KG1 (cell line): ENCODE measurements at regions not wholly inside any gene's neighbourhood (a gene's known extent, or its start where the extent isn't known, plus 50 kb on each side); places are given as distances from the start of the nearest gene placed in this dataset.

Experiments
- DNase-seq: peaks from one replicate; lab custom pipeline; 2025; lab: John Stamatoyannopoulos, UW

- DNase-seq: no peak
Measured at GRCh38 chr4:163762741-163763140, 268.3 kb downstream of the TMA16 start.

DNA sequence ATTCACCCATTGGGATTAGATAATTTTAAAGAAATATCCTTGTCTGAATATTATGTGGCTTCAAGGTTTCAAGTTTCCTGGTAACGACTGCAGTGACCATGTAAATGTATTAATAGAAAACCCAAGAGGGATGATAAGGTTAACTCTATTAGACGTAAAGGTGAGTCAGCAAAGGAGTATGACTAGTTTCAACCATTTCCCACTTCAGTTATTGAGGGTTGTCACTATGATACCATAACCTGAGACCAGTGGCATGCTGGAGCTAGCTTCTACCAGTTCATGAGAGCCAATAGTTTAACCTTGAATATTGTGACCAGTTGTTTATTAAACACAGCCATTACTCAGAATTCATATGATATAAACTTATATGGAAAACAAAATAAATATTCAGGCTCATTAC, 270.1 kb downstream of the TMA16 start:
- DNase-seq: no peak

- DNase-seq: no peak
Measured at GRCh38 chr4:163768014-163768413, 273.5 kb downstream of the TMA16 start.

GRCh38 chr4:163772238-163772637, 277.7 kb downstream of the TMA16 start:
- DNase-seq: no peak

- DNase-seq: no peak
Measured at GRCh38 chr4:163773940-163774339, 279.4 kb downstream of the TMA16 start.

DNA sequence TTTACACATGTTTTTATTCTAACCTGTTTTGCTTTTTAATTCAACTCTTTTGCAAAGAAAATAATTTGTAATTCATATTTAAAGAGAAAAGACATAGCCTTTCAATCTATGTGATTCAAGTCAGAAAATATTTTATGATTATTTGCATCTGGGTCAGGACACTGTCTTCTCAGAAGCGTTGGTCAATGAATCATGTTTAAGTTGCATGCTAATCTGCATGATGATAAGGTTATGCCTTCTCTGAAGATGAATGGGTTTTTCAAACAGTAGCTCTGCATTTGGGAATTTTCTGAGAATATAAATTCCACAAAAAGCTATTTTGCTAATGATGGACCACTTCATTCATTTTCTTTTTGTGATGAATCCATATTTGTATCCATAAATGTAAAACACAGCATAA, 282.5 kb downstream of the TMA16 start:
- no peak for DNase-seq

DNA sequence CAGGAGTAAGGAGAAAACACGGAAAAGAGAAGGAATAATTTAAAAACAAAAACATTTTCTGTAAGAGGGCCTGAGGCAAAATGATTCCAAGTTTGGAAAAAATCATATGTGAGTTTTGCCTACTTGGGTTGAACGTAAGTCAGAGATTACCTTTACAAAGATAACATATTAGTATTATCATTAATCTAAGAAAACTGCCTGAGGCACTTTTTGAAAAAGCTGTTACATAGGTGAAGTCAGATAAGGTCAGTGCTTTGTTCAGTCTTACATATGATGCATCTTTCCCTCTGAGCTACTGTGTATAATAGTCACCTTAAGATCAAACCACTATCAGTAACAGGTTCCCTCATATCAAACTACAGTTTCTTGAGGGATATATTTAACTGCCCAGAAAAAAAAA, 287.2 kb downstream of the TMA16 start:
- no peak for DNase-seq

DNA sequence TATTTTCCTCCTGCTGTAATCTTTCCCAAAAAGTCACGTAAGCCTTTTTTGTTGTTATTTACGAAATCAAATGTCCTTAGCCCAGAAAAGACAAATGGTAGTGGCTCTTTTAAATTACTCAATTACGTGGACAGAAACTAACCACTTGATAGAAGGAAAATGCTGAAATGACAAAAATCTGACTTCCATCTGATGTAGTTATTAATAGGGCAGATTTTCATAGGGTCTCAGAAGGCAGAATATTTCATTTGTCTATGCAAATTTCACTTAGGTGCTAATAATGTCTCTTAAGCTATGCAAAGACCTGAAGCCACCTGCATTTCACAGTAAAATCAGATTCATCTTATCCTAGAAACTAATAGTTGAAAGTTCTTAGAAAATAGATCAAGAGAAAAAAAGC, 295.7 kb downstream of the TMA16 start:
- no peak for DNase-seq

DNA sequence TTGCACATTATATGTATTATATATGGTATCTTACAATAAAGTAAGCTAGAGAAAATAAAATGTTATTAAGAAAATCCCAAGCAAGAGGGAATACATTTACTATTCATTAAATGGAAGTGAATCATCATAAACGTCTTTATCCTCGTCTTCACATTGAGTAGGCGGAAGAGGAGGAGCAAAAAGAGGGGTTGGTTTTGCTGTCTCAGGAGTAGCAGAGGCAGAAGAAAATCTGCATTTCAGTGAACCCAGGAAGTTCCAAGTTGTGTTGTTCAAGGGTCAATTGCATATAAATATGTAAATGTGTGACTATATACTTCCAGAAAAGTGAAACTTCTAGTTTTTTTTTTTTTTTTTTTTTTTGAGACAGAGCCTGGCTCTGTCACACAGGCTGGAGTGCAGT, 301.4 kb downstream of the TMA16 start:
- DNase-seq: no peak

- DNase-seq: no peak
Measured at GRCh38 chr4:163804001-163804400, 309.5 kb downstream of the TMA16 start.

DNA sequence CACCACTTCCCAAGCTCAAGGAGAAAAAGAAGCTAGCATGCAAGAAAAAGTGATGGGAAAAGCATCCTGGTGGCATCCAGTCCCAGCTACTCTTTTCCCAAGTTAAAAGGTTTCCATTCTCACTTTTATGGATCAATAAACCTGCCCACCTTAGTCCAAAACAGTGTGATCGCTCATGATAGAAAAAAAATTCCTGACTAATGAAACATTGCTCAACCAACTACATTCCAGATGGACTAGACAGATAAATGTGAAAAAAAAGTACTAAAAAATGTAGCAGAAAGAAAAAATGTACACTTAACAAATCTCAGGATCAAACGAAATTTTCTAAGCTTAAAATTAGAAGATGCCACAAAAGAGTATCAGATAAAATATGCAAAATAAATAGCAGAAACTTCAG, 312.2 kb downstream of the TMA16 start:
- DNase-seq: no peak

- no peak for DNase-seq
Measured at GRCh38 chr4:163808011-163808410, 313.5 kb downstream of the TMA16 start.

GRCh38 chr4:163810755-163811154, 316.3 kb downstream of the TMA16 start:
- DNase-seq: no peak

- no peak for DNase-seq
Measured at GRCh38 chr4:163815776-163816175, 321.3 kb downstream of the TMA16 start.

- no peak for DNase-seq
Measured at GRCh38 chr4:163816494-163816893, 322.0 kb downstream of the TMA16 start.

DNA sequence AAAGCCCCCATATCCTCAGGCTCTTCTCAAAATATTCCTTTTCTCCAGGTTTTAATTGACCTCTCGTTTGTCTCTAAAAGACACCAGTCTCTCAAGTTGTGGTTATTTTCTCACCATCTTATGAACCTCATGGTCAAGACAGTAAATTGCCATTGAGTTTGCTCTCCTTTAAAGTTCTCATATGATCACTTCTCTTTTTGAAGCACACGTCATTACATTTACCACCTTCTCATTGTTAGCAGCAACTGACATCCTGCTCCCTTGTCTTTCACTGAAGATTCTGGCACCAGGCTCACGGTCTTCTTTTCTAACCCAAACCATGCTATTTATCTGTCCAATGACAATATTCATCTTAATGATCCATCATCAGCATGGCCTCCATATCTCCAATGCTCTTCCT, 324.2 kb downstream of the TMA16 start:
- no peak for DNase-seq

DNA sequence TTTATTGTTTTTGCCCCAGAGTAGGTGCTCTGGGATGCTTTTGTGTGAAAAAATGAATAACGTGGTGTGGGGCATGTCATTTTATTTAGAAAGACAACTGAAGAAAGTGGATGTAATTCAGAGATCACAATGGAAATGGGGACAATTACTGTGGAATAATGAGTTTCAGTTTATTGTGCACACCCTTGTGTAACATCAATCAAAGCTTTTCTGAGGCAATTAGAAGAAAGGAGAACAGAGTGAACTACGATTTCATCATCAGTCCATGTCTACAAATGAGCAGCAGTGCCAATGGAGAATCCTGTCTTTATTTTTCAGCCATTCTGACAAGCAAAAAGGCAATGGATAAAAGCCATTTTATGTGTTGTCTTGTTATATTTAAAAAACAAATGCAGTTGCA, 339.2 kb downstream of the TMA16 start:
- no peak for DNase-seq

DNA sequence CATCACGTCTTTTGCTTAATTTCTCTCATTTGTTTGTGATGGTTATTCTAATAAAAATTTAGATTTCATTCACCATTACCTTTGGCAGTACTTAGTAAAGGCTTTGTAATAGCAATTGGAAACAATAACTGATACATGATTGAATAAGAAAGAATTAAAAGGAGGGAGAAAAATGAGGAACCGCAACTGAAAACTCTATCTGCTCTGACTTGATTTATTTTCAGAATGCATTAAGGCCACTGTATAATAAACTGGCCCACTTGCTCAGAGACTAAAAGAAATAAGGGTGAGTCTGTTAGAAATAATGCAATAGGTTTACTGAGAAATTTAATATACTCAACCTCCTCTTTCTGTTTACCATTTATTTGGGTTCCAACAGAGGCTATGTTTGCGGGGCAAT, 351.5 kb downstream of the TMA16 start:
- DNase-seq: no peak

GRCh38 chr4:163852246-163852645, 357.8 kb downstream of the TMA16 start:
- no peak for DNase-seq

- DNase-seq: no peak
Measured at GRCh38 chr4:163857903-163858302, 363.4 kb downstream of the TMA16 start.

- no peak for DNase-seq
Measured at GRCh38 chr4:163858515-163858914, 364.0 kb downstream of the TMA16 start.

GRCh38 chr4:163863082-163863481, 368.6 kb downstream of the TMA16 start:
- DNase-seq: no peak

DNA sequence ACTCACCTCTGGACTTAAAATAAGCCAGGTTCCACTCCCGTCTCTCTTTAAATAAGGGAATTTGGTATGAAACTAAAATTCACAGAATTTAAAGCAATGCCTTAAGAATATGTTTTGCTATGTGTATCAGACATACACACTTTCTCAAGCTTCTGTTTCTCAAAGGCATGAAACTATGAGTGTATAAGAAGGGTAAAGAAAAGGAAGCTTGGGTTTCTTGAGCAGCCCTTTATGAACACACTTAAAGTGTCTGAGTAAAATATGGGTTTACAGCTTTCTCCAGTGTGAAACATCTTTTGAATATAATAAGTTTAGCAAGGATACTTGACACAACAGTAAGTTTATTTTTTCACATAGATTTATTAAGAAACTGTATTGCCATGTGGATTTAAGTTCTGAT, 370.5 kb downstream of the TMA16 start:
- DNase-seq: no peak

DNA sequence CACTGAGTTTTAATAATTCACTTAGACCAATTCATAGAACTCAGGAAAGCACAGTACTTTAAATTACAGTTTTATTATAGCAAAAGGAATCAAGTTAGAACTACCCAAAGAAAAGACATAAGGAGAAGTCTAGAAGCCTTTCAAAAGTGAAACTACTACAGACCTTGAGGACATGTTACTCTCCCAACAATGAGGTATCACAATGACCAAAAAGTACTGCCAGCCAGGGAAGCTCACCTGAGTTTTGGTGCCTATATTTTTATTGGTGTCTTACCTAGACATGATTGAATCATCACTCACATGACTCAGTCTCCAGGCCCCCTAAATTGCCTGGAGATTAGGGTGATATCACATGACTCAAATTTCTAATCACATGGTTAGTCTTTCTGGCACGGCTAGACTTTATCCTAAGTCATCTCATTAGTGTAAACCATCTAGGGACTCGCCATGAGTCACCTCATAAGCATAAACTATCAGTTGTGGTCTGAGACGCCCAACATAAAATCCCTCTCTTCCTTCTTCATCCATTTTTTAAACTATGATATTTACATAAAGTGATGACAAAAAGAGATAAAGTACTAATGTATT, 372.3 kb downstream of the TMA16 start:
- DNase-seq: no peak

GRCh38 chr4:163868445-163868844, 374.0 kb downstream of the TMA16 start:
- no peak for DNase-seq
